GM12892 (cell line): ENCODE measurements at regions not wholly inside any gene's neighbourhood (a gene's known extent, or its start where the extent isn't known, plus 50 kb on each side); places are given as distances from the start of the nearest gene placed in this dataset.
A peak's percentile ranks its signal among the peaks of the same experiment; 100 is the strongest.
"Not testable (repeated sequence)": the region's sequence is repeated elsewhere in the genome, so short reads cannot be mapped to it uniquely, and the experiment has no call there.

ENCODE experiments used
- DNase-seq: peaks from one replicate; pipeline ENCODE4 v3.0.0; 2011; ENCODE audit not compliant: insufficient read length
- FAIRE-seq: peaks from 2 replicates; lab custom pipeline; 2011; peaks lifted over from hg19 to GRCh38; lab: Jason Lieb, UNC
- POLR2A ChIP-seq: IDR thresholded peaks from 2 replicates; pipeline ENCODE4 v1.6.1; 2011; ENCODE audit warnings: low read depth, low read length, control low read depth
- POLR2AphosphoS5 ChIP-seq: IDR thresholded peaks from 2 replicates; pipeline ENCODE4 v1.6.1; 2011; ENCODE audit warnings: low read depth, low read length, control low read depth
- TAF1 ChIP-seq: IDR thresholded peaks from 2 replicates; pipeline ENCODE4 v1.6.1; 2011; ENCODE audit warnings: low read depth, mild to moderate bottlenecking, control low read depth, low read length, borderline replicate concordance

DNA sequence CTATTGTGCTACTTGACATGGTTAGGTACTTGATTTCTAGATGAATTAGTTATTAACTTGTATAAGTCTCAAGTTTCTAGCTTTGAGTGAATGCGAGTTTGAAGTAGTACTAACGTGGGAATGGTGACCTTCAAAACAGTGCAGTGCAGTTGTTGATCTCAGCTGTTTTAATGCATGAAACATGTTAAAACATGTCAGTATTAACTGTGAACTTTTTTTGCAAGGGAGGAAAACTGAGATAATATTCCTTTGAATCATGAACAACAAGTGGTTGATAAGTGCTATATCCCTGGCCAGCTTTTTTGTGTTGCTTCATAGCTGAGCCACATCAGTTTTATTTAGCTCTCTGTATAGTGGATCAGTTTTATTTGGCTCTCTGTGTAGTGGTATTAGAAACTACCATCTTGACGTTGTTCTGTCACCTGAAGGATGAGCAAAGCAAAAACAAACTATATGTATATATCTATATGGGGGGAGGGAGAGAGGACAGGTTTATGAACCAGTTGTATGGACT is 133.1 kb upstream of the PRSS12 start:
- peak; percentile 69 for FAIRE-seq
- not testable (repeated sequence) for DNase-seq

DNA sequence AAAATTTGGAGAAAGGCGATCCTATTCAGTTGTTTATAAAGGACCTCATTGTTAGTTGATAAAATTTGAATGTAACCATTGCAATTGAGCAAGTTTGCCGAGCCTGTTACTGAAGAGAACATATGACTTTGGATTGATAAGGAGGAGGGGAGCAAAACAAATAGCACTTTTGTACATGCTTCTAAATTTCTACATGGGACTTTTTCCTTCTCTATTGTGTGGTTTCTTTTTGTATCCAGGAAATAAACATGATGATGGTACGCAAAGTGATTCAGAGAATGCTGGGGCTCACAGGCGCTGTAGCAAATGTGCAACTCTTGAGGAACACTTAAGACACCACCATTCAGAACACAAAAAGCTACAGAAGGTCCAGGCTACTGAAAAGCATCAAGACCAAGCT is 140.2 kb upstream of the PRSS12 start:
- FAIRE-seq: not testable (repeated sequence)

DNA sequence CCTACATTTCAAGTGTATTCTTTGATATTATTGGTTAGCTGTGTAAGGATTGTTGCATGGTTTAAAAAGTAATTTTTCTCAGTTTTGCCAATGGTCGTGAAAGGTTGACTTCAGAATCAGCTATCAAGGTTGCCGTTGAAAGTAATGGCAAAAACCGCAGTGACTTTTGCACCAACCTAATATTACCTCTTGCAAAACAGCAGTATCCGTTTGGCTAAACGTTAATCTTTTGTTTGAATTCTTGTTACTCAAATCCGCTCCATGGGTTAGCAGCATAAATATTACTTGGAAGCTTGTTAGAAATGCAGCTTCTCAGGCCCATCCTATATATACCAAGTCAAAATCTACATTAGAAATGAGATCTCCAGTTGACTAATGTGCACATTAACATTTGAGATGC is 141.6 kb upstream of the PRSS12 start:
- not testable (repeated sequence) for DNase-seq, FAIRE-seq

More for the DNA sequence above, 140.2 kb upstream of the PRSS12 start:
- DNase-seq: not testable (repeated sequence)

DNA sequence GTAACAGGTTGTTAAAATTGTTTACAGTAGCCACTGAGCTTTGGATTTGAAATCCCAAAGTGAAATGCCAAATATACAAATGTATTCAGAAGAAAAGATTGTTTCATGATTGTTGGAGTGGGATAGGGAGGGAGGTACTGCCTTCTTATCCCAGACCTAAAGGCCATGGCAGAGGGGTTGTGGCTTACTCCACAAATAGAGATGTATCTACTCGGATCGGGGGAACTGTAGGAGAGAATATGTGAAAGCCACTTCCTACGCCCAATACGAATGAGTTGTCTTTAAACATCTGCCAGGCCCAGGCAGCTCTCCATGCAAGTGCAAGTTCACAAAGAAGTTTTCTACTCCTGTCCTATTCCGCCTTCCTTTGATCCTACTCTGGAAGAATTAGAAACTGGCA is 150.2 kb upstream of the PRSS12 start:
- not testable (repeated sequence) for FAIRE-seq, DNase-seq

DNA sequence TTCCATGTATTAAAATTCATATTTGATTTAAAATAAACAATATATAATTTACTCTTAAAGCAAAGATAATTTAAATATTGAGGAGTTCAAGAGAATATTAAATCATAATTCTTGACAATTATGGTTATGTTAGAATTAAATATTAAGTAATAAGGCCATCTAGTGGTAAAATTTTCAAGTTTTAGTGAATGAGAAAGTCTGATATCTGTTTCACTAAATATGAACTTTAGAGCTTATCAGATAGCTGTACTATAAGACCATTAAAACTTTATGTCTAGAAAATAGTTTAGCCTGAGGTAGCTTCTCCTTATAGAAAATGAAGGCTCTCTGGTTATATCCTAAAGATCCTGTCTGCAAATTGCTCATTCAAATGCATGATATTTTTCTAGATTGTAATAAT is 152.1 kb upstream of the PRSS12 start:
- FAIRE-seq: not testable (repeated sequence)

DNA sequence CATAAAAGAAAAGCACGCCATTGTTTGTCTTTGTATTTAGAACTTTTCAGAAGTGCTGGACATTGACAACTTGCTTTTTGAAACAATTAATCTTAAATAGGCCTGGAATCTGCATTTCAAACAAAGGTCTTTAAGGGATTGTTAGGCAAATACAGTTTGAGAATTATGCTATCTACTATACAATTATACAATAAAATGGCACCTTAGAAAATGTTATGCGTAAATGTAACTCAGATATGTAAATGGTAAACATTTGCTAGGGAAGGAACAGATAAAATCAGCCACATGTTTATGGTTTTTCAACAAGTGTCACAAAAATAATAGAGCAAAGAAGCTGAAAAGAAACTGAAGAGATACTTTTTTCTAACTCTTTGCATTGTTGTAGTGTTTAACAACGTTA is 152.7 kb upstream of the PRSS12 start:
- DNase-seq, FAIRE-seq: not testable (repeated sequence)

More for the DNA sequence above, 152.1 kb upstream of the PRSS12 start:
- DNase-seq: not testable (repeated sequence)

DNA sequence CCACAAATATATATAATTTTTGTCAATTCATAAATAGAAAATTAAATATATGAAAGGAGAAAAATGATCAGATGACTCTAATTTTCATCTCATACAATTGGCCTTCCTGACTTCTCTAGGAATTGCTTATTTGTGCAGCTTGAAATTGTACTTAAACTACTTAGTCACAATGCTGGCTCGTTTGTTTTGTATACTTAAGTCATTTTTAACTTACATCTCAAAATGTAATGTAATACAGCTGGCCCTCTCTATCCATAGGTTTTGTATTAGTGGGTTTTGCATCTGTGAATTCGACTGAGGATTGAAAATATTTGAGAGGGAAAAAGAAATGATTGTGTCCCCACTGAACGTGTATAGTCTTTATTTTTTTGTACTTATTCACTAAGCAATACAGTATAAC is 160.1 kb upstream of the PRSS12 start:
- not testable (repeated sequence) for DNase-seq, FAIRE-seq

DNA sequence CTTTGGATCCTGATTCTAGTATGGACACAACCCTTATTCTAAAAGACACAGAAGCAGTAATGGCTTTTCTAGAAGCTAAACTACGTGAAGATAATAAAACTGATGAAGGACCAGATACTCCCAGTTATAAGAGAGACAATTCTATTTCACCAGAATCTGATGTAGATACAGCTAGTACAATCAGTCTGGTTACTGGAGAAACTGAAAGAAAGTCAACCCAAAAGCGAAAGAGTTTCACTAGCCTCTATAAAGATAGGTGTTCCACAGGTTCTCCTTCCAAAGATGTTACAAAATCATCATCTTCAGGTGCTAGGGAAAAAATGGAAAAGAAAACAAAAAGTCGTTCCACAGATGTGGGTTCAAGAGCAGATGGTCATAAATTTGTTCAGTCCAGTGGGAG is 161.5 kb upstream of the PRSS12 start:
- not testable (repeated sequence) for DNase-seq, FAIRE-seq

DNA sequence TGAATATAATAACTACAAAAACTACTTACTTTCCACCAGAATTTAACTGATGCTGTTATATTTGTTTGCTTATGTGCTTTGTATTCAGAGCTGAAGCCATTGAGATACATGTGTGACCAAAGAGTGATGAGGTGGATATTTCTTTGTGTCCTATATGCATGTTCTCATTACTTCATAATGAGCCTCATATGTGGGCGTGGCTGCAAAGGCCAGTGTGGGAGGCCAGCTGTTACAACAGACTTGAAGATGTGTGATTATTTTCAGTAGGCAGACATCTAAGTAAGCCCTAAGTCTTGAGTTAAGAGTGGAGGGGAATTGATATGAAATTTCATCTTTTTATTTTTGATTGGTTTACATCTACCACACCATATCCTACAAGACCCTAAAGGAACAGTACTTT is 163.3 kb upstream of the PRSS12 start:
- FAIRE-seq: peak; percentile 73
- not testable (repeated sequence) for DNase-seq

DNA sequence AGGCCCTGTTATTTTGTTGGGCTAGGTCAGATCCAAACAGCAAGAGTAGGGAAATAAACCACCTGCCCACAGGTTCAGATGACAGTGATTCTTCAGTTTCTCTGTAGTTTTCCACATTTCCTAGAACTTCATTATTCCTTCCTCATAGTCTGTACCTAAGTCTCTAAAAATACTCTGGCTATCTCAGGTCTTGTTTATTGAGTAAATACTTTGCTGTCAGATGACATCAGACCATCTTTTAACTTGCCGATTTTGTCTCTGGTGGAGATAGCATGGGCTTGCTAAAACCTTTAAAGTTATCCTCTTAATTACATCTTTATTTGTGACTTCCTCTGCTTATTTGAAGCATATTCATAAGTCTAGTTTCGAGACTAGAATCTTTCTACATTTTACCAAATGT is 155.1 kb upstream of the METTL14 start:
- FAIRE-seq, DNase-seq: not testable (repeated sequence)

DNA sequence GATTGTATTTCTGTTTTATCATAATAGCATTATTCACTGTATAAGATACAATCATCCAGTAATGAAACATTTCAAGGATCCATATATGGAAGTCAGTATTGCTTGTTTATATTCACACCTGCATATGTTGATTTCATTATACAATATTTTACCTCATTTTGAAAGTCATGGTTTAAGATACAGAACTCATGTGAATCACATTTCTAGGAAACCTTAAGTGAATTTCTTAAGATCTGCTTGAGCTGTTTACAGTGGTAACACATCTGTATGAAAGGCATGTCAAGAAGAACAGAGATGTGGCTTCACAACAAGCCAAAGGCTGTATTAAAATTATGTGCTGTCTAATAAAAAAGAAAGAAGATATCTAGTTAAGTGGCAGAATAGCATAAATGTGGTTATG is 153.2 kb upstream of the METTL14 start:
- not testable (repeated sequence) for FAIRE-seq, DNase-seq

DNA sequence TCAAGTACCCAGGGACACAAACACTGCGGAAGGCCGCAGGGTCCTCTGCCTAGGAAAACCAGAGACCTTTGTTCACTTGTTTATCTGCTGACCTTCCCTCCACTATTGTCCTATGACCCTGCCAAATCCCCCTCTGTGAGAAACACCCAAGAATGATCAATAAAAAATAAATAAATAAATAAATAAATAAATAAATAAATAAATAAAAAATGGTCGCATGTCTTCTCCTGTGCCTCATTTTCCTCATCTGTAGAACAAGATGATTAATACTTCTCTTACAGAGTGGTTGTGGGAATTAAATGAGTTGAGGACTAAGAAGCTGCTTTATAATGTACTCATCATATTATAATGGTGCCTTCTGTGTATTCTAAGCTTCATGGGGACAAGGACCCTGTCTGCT is 149.4 kb upstream of the METTL14 start:
- peak; percentile 68 for FAIRE-seq

DNA sequence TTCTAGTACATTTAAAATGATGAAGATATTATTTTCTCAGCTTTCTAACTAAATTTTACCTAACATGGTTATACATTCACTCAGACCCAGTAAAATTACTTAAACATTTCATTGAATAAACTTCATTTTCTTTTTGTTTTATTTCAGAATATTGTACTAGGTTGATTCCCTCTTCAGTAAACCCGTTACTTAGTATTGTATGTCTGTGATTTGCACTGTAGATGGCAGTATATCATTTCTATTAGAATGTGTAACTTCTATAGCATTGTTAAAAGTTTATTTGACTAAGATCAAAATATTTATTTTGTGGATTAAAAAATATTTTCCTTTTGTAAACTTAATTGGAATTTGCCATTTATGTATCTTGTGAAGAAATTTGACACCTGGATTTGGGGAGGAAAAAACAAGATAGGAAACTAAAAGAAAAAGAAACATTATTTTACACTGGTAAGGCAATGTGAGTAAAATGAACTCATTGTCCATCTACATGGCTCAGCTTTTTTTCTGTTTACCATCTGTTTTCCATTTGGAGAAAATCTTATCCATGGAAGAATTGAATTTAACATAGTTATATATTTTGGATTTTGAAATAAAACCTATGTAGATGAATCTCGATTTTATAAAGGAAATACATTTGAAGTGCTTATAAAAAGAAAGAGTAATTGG is 145.6 kb upstream of the METTL14 start:
- DNase-seq: not testable (repeated sequence)

More for the DNA sequence above, 149.4 kb upstream of the METTL14 start:
- DNase-seq: not testable (repeated sequence)

DNA sequence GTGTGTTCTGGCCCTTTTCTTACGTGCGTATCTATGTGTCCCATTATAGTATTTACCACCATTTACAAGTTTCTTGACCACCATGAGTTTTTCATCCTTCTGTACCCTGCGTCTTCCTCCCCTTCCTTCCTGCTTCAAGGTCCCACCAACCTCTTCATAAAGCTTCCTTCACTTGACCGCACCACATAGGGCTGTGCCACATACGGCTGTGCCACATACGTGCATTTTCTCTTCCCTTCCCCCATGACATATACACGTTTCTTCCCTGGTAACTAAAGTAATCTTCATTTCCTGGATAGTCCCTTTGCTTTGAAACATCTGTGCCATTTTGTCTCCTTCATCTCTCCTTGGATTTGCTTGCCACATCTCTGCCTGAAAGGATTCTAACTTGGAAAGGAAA is 128.6 kb upstream of the METTL14 start:
- not testable (repeated sequence) for FAIRE-seq, DNase-seq

More for the DNA sequence above, 145.6 kb upstream of the METTL14 start:
- FAIRE-seq: peak; percentile 67

DNA sequence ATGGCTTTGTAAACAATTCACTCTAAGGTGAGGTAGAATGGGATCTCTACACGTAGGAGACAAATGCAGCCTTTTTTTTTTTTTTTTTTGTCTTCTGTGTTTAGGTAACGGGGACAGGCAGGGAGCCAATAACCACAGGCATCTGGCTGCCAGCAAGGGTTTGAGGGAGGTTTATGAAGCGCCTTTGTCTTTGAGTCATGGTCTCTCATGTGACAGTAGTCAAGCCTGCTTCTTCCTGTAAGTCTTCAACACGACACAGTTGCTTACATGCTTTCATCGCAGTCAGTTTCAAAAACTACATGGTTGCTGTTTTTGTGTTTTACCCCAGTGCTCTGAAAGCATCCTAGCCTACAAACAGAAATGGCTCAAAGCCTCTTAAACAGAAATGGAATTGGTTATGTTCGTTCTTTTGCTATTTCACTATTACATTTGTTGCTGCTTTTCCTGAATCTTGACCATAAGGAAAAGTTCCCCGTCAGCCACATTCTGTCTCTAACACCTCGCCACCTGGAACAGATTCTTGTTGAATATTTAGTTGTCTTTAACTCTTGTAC is 127.8 kb upstream of the METTL14 start:
- DNase-seq: no peak
- TF ChIP-seq TAF1: no peak
- TF ChIP-seq POLR2A: no peak
- TF ChIP-seq POLR2AphosphoS5: no peak
- FAIRE-seq: no peak

DNA sequence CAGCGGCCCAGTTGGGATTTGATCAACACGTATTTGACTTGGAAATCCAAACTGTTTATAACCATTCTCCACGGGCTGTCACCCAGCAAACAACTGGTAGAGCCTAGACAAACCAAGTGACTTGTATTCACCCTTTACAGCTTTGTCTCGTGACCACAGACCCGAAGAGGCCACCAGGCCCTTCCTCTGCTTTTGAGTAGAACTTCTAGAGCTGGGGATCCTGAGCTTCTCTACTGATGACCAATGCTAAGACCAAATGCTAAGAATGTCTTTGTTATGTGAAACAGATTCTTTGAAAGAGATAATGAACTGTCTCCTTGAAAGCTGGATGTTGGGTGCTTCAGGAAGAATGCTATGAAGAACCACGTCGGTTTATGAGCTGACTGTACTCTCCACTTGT is 127.0 kb upstream of the METTL14 start:
- DNase-seq, FAIRE-seq: not testable (repeated sequence)

DNA sequence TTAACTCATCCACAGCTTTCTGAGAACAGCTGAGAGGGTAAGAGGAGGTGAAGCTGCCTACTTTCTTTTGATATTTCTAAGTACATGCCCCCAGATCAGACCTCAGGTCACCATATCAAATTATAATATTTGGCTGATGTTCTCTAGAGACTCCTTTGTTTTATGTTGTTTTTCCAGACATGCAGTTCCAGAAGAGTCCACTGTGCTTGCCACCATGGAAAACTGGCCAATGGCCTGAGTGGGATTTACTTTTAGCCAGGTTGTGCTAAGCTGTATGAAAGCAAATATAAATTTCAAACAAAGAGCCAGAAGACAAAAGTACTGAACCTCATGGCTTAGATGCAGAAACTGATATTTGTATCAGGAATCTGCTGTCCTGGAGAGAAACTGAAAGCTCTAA is 123.6 kb upstream of the METTL14 start:
- DNase-seq, FAIRE-seq: not testable (repeated sequence)

DNA sequence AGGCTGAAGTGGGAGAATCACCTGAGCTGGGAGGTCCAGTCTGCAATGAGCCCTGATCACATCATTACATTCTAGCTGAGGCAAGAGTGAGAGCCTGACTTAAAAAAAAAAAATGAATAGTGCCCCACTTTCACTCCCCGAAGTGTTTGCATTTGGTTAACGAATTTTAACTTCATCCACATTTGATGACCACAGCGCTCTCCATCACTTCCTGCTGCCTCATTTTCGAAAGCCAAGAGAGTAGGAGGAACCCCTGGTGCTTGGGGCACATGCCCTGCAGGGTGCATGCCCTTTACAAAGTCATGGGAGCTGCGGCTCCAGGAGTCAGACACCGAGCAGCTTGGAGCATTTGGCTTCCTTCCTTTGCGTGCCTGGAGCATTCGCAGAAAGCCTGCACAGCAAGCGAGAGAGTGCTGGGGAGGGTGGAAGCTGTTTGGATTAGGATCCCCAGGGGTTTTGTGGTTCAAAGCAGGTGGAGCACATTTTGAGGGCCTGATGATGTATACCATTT is 119.1 kb upstream of the METTL14 start:
- not testable (repeated sequence) for DNase-seq, FAIRE-seq

DNA sequence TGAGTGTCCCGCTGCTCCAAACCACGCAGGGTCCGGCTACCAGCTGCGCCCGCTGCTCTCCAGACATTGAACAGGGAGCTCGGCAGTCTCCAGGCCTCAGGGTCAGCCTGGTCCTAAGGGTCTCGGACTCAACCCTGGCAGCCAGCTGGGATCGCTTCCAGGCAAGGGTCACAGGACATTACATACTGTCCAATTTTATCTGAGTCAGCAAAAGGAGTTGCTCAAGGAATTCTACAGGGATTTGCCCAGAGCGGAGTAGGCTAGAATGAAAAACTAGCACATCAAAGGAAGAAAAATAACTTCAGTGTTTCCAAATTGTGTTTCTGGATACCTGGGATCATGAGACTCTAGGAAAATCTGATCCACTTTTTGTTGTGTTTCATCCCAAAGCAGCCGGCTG is 112.2 kb upstream of the METTL14 start:
- DNase-seq, FAIRE-seq: not testable (repeated sequence)

DNA sequence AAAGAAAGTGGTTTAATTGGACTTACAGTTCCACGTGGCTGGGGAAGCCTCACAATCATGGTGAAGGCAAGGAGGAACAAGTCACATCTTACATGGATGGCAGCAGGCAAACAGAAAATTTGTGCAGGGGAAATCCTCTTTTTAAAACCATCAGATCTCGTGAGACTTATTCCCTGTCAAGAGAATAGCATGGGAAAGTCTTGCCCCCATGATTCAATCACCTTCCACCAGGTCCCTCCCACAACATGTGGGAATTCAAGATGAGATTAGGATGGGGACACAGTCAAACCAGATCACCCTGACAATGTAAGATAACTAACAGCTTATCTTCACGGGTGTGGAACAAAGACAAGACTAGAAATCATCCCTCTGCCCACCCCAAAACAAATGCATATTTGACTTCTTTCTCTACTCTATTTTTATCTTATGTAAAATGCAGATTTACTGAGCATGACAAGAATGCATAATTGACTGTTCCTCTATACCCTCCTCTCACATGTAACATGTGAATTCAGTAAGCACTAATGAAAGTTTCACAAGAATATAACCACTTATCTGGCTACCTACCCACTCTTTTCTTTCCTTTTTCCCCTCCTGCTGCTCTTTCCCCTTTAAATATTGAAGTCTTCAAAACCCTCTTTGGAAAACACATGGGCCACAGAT is 110.8 kb upstream of the METTL14 start:
- DNase-seq: not testable (repeated sequence)
- FAIRE-seq: peak; percentile 77
